SKM-1 (cell line): ENCODE measurements at regions not wholly inside any gene's neighbourhood (a gene's known extent, or its start where the extent isn't known, plus 50 kb on each side); places are given as distances from the start of the nearest gene placed in this dataset.
"Not testable (repeated sequence)": the region's sequence is repeated elsewhere in the genome, so short reads cannot be mapped to it uniquely, and the experiment has no call there.

Experiments
- DNase-seq: peaks from one replicate; lab custom pipeline; 2025; ENCODE audit not compliant: unreplicated experiment; lab: John Stamatoyannopoulos, UW

- DNase-seq = no peak
Observed at GRCh38 chr12:87585882-87586557, 443.2 kb downstream of the C12orf50 start.

DNA sequence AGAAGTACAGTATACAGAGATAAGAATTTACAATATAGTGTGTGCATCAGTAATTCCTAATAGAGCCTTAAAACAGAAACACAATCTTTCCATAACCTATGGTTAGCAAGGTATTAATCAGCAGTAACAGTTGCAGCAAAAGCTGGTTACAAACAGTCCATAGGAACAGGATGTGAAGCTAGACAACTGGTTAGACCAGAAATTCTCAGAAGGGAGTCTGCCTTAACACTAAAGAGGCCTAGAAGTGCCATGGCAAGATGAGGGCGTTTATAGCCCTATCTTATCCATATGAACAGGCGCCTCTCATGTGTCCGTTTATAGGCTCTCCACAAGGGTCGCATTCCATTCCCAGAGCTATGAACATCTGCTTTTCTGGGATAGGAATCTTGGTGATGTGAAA, 450.1 kb downstream of the C12orf50 start:
- DNase-seq = not testable (repeated sequence)

DNA sequence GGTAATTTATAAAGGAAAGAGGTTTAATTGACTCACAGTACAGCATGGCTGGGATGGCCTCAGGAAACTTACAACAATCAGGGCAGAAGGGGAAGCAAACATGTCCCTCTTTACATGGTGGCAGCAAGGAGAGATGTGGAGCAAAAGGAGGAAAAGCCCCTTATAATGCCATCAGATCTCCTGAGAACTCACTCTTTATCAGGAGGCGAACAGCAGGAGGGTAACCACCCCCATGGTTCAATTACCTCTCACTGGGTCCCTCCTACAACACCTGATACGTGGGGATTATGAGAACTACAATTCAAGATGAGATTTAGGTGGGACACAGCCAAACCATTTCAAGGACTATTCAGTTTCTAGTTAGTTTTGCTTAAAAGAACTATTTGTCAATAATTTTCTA, 453.3 kb downstream of the C12orf50 start:
- DNase-seq = no peak

DNA sequence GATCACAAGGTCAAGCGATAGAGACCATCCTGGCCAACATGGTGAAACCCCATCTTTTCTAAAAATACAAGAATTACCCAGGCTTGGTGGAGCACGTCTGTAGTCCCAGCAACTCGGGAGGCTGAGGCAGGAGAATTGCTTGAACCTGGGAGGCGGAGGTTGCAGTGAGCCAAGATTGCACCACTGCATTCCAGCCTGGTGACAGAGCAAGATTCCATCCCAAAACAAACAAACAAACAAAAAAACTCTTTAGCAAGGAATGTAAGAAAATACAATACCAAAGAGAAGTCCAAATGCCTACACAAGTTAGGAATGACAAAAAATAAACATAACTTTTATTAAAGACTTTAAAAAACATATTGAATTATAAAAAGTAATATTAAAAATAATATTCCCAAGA, 462.3 kb downstream of the C12orf50 start:
- not testable (repeated sequence) for DNase-seq

DNA sequence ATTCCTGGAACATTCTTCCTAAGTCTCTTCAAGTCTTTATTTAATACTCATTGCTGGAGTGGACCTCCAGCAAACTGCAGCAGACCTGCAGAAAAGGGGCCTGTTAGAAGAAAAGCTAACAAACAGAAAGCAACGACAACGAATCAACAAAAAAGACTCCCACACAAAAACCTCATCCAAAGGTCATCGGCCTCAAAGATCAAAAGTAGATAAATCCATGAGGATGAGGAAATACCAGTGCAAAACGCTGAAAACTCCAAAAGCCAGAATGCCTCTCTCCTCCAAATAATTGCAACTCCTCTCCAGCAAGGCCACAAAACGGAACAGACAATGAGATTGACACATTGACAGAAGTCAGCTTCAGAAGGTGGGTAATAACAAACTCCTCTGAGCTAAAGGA, 472.2 kb downstream of the C12orf50 start:
- DNase-seq = no peak

DNA sequence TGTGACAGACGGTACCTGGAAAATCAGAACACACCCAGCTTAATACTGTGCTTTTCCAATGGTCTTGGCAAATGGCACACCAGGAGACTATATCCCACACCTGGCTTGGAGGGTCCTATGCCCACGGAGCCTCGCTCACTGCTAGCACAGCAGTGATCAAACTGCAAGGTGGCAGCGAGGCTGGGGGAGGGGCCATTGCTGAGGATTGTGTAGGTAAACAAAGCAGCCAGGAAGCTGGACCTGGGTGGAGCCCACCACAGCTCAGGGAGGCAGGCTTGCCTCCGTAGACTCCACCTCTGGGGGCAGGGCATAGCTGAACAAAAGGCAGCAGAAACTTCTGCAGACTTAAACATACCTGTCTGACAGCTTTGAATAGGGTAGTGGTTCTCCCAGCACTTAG, 498.0 kb downstream of the C12orf50 start:
- DNase-seq = not testable (repeated sequence)

DNA sequence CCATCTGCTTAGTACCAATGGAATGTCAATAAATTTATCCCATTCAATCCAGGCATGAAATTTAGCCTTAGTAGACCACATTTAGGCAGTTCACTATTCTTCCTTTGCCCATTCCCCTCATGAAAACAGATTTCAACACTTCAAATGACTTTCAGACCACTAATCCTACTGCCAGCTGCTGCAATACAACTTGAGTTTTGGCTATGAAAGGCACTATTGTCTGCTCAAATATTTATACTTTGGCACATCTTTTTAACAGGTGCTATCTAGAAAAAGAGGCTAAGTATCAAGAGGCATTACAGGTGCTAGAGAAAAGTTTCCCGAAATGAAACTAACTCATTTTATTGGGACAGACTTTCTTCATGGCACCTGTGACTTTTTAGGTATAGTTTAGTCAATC, 499.8 kb downstream of the C12orf50 start:
- DNase-seq = no peak

DNA sequence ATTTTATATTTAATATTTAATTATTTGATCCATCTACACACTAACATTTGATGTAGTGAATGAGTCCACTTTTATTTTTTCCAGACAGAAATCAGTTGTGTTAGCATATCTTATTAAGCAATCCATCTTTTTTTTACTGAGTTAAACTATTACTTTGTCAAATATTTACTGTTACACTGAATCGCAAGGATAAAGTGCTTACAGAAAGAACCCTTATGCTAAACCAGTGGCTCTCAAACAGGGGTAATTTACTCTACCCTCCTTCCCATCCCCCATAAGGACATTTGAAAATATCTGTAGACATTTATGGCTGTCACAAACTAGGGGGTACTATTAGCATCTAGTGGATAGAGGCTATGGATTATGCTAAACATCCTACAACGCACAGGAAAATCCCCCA, 508.2 kb downstream of the C12orf50 start:
- DNase-seq = no peak

GRCh38 chr12:87518481-87518880, 510.7 kb downstream of the C12orf50 start:
- no peak for DNase-seq

GRCh38 chr12:87518036-87518435, 511.2 kb downstream of the C12orf50 start:
- DNase-seq = no peak

GRCh38 chr12:87513536-87514280, 515.5 kb downstream of the C12orf50 start:
- no peak for DNase-seq

DNA sequence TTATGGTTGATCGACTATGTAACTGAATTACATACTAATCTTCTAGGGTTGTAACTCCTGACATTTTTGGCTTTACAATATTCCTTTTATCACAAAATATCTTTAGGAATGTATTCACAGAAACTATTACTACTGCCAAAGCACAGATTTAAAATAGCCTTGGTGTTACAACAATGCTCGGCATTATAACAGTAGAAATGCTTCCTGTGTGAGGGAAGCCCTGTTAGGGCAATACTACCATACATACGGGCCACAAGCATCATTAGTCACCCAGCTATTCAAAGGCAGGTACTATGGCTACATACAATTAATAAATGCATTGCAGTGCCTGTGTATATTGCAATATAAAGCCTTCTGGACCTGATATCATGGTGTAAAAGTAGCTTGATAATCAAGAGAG, 517.8 kb downstream of the C12orf50 start:
- DNase-seq = no peak

GRCh38 chr12:87509237-87509820, 519.9 kb downstream of the C12orf50 start:
- peak; percentile 28 for DNase-seq

- no peak for DNase-seq
Observed at GRCh38 chr12:87491598-87491997, 537.6 kb downstream of the C12orf50 start.

DNA sequence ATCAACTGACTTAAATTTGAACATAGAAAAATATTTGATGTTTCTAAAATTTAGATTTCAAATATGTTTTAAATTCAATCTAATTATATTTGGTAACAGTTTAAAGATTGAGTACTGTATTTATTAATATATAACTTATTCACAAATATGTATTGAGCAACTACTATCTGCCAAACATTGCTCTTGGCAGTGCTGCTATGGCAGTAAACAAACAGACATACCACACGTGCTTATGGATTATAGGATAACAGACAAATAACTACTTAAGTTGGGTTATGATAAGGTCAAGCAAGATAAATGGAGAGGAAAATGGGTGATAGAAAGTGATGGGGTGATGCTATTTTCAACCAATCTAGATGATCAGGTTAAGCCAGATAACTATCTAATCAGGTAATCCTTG, 538.1 kb downstream of the C12orf50 start:
- DNase-seq = no peak

DNA sequence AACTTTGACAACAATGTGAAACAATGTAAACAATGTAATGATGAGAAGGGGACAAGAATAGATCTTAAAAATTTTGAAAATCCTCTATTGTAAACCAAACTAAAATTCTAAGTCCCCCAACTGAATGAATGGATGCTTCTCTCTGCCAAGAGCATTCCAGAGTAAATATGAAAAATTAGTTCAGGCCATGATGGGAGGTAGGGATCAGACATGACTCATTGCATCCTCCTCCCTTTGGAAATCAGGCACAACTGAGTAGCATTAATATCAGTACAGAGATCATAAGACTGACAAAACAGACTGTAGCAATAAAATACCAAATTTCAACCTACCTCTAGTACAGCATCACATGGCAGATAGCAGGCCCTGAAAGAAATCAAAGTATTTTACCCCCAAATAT, 559.9 kb downstream of the C12orf50 start:
- no peak for DNase-seq

GRCh38 chr12:87467936-87468335, 561.3 kb downstream of the C12orf50 start:
- no peak for DNase-seq

DNA sequence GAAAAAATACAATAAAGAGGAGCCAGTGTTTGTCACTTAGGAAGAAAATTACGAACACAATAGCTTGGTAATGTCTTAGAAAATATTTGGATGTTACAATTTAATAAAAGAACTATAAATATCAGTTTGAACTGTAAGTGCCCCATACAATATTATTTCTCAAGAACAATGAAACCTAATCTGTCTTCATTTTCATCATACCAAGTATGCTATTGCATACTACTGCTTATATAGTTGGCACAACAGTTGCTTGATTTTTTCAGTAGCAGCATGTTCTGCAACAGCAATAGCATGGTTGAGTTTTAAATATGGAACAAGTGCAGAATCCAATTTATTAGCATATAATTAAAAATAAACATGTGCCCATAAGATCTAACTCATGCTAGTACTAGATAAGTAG, 564.6 kb downstream of the C12orf50 start:
- DNase-seq = no peak

- no peak for DNase-seq
Observed at GRCh38 chr12:87444039-87444438, 585.2 kb downstream of the C12orf50 start.

GRCh38 chr12:87441511-87441910, 587.7 kb downstream of the C12orf50 start:
- no peak for DNase-seq

DNA sequence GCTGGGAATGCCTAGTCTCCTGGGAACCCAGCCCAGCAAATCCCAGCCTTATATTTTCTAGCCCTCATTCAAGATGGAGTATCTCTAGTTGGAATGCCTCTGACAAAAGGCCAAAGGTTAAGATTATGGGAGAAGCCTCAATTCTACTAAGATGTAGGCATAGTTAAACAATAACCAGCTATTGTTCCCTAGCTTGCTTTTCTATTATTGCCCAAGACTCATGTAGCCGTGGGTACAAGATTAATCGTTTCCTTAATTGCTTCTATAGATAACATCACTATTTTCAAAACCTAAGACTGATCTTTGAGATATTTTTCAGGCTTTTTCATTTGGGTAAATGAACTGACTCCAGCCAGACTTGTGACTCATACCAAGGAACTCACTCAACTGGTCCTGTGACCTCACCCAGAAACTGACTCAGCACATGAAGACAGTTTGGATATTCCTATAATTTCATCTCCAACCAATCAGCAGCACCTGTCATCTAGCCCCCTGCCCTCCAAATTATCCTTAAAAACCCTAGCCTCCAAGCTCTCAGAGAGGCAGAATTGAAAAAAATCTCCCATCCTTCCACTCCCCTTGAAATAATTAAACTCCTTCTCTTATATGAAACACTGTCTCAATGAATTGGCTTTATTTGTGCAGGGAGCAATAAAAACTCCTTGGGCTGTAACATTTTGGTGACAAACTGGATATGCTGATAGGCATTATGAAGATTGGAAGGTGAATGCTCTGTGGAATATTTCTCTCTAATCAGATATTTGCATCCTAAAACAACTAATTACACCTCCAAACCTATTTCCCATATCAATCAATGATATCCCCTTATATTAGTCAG, 589.0 kb downstream of the C12orf50 start:
- no peak for DNase-seq
